ENCODE measurements at regions not wholly inside any gene's neighbourhood (a gene's known extent, or its start where the extent isn't known, plus 50 kb on each side); places are given as distances from the start of the nearest gene placed in this dataset.
A peak's percentile ranks its signal among the peaks of the same experiment; 100 is the strongest.

DNA sequence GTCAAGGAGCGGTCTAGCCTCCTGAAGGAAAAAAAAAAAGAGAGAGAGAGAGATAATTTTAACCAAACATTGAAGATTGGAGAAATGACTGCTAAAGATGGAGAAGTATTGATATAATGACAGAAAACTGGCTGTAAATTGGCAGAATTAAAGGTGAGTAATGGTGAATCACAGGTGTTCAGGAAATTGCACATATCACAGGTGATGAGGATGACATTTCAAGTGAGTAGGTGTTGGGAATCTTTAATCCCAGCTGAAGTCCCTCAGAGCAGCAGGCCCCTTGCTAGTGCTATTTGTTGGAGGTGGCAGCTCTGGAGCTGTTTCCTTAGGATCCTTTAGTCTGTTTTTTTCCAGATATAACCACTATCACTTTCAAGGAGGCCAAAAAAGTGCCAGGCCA lies 678.4 kb upstream of the VRK2 start:
- H3K4me3 ChIP-seq (ENCODE audit: insufficient read depth, low read depth, low read length) = no peak overlapping the region
- no peaks in the 10 kb centered on the region for H3K36me3 ChIP-seq (replicated peaks; ENCODE audit: control insufficient read depth, insufficient read depth, low read length)
- no peaks in the 10 kb centered on the region for H3K27me3 ChIP-seq (ENCODE audit: control insufficient read depth, insufficient read depth, low read length)
- DNase-seq = no peak

DNA sequence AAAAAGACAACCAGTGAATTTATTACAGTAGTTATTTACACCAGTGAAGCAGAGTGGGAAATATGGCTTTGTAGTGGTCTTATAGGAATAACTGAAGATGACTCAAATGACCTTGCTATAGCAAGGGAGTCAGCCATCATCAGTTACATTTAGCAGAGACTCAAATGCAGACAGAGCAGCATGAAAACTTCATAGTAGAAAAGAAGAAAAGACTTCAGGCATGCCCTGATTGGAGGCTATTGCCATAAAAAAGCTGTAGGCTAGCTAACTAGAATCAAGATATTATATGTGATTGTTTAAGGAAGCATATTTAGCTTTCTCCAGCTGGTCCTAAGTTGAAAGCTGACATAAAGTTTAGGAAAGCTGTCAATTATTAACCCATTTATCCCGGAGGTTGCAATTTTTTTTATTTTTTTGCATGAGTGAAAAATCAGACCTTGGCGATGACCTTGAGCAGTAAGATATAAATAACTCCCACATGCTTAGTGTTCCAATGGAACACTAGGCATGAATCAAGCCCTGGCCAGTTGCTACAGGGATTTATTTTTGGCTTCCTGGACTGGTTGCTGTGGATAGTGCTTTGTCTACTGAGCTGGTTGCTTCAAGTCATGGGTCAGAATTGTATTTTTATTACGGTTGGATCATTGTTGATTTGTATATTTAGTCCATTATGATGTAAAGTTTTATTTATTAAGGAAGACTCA lies 675.6 kb upstream of the VRK2 start:
- Histone ChIP-seq H3K27me3 (ENCODE audit: control insufficient read depth, insufficient read depth, low read length) (no peaks in the 10 kb centered on the region), H3K4me3 (ENCODE audit: insufficient read depth, low read depth, low read length) (no peak overlapping the region), H3K36me3 (replicated peaks; ENCODE audit: control insufficient read depth, insufficient read depth, low read length) (no peaks in the 10 kb centered on the region)
- no peak for DNase-seq

DNA sequence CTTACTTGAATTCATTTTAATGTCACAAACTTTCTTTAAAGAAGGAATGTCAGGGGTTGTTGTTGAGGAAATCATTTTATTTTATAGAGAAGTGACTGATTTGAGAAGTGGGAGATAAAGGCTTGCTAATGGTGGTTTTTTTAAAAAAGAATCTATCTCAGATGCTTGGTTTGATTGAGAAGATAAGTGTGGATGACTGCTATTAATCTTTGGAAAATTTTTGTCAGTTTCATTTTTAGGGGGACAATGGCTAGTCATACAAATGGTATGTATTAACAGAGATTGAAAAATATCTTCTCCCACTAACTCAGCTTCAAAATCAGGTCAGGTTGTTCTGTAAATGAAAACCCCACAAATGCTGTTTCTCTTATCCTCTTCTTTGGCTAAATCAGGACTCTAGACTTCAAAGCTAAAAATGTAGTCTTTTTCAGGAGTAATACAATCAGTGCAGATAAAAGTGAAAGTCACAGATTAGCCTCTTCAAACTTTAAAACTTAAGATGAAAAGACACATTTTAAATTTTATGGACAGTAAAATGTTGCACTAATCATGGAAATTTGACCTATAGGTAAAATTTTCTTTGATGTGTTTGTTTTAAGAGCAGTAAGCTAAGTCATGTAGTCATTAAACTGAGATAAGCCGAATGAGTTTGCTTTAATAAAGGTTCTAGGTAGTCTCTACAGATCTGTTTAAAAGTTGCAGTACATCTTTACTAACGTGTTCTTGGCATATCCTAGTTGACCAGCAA lies 674.2 kb upstream of the VRK2 start:
- Histone ChIP-seq H3K27me3 (ENCODE audit: control insufficient read depth, insufficient read depth, low read length) (no peaks in the 10 kb centered on the region), H3K36me3 (replicated peaks; ENCODE audit: control insufficient read depth, insufficient read depth, low read length) (no peaks in the 10 kb centered on the region), H3K4me3 (ENCODE audit: insufficient read depth, low read depth, low read length) (no peak overlapping the region)
- no peak for DNase-seq

DNA sequence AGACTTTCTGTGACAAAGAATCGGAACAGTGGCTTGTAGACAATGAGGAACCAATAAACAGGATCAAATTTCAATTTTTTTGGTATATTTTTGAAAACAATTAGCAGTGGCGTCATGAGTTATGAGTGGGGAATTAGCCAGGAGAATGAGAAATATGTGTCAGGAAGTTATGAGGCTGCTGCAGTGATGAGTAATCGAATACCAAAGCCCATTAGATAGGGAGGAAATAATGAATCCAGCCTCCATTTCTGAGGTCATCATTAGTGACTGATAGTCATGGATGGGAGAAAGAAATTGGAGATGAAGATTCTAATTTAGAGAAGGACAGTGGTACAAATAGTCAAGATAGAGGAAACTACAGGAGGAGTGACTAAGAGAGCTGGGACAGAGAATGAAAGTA lies 673.1 kb upstream of the VRK2 start:
- no peak for DNase-seq
- Histone ChIP-seq H3K4me3 (ENCODE audit: insufficient read depth, low read depth, low read length) (no peak overlapping the region), H3K36me3 (replicated peaks; ENCODE audit: control insufficient read depth, insufficient read depth, low read length) (no peaks in the 10 kb centered on the region), H3K27me3 (ENCODE audit: control insufficient read depth, insufficient read depth, low read length) (no peaks in the 10 kb centered on the region)

DNA sequence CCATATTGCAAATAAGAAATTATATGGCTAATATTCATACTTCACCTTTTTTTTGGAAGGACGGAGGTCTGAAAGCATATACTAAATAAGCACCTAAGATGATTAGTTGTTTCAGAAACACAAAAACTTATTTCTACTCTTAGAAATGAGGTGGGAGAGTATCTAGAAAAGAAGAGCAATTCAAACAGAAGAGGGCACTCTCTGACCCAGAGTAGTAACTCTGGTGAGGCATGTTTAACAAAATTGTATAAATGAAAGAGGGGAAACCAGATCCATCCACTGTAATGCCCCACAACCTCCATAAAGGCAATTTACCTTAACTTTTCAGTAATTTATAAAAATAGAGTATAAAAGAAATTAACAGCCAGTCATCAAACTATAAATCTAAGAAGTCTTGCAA lies 669.6 kb upstream of the VRK2 start:
- Histone ChIP-seq H3K27me3 (ENCODE audit: control insufficient read depth, insufficient read depth, low read length) (no peaks in the 10 kb centered on the region), H3K36me3 (replicated peaks; ENCODE audit: control insufficient read depth, insufficient read depth, low read length) (no peaks in the 10 kb centered on the region), H3K4me3 (ENCODE audit: insufficient read depth, low read depth, low read length) (no peak overlapping the region)
- DNase-seq = peak; percentile 33

DNA sequence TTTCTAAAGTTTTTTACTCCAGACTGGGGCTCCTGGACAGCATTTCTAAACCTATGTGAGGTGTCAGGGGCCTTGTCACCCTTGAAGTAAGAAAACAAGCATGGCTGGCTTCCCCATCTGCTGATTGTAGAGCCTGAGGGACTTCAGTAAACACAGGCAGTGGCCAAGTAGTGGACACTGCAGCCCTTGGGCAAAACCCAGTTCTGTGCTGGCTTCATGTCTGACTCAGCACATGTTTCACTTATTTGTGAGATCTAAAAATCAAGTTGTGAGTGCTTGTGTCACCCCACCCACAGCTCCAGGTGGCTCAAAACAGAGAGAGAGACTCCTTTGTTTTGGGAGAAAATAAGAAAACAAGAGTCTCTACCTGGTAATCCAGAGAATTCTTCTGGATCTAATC lies 660.3 kb upstream of the VRK2 start:
- Histone ChIP-seq H3K36me3 (replicated peaks; ENCODE audit: control insufficient read depth, insufficient read depth, low read length) (no peaks in the 10 kb centered on the region), H3K4me3 (ENCODE audit: insufficient read depth, low read depth, low read length) (no peak overlapping the region), H3K27me3 (ENCODE audit: control insufficient read depth, insufficient read depth, low read length) (no peaks in the 10 kb centered on the region)
- no peak for DNase-seq

DNA sequence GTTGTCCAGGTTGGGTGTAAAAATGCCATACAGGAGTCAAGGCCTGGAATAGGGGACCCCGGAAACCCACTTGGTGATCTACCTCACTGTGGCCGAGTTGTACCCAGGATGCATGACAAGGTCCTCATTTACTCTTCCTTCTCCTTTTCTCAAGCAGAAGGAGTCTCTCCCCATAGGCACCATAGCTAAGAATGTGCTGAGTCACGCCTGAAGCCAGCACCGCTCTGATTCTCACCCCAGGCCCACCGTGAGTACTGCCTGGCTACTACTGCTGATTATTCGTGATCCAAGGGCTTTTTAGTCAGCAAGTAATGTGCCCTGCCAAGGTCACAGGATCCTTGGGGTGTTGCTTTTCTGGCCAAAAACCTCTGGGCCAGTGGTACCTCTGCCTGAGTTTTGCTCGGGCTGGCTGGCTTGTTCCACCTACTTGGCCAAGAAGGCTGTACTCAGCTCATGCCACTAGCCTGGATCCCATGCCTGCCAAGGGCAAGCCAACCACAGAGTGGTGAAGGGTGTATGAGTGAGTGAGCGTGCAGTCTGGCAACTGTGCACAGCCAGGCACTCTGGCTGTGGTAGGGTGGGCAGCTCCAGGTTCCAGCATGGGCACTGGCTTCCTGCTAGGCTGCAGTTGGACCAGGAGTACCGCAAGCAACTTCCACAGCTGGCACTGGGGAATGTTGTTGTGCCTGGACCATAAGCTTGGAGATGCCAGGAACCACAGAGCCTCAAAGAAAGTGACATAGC lies 650.1 kb upstream of the VRK2 start:
- Histone ChIP-seq H3K27me3 (ENCODE audit: control insufficient read depth, insufficient read depth, low read length) (no peaks in the 10 kb centered on the region), H3K36me3 (replicated peaks; ENCODE audit: control insufficient read depth, insufficient read depth, low read length) (no peaks in the 10 kb centered on the region), H3K4me3 (ENCODE audit: insufficient read depth, low read depth, low read length) (no peak overlapping the region)
- no peak for DNase-seq

DNA sequence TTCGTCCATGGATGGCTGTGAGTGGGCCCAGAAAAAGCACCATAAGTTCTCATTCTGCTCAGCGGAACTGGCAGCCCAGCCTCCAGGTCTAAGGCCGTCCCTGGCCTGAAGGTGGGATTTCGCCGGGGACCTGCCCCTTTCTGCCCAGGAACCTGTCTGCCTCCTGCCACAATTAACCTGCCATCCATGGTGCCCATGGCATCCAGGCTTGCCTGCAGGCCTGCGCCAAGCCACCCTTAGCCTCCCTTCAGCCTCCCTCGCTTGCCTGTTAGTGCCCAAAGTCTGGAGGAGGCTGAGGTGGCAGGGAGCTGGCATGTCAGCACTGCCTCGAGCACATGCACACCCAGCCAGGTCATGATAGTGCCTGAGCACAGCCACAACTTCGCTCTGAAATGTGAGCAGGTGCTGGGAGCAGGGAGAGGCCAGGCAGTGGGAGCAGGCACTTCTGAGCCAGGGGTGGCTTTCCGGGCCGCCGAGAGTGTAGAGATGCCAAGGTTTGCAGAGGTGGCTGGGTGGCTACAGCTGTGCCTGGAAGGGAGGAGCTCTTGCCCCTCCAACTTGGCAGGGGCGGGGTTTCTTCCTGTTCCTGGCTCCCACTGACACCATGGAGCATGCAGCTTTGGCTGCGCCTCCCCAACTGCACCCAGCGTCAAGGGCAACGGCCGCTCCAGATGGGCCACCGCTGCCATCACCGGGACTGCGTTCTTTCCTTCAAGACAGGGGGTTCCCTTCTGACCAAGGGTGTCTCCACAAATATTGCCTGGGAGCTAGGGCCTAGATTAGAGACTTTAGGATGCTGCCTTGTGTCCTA lies 648.9 kb upstream of the VRK2 start:
- DNase-seq = no peak
- H3K27me3 ChIP-seq (ENCODE audit: control insufficient read depth, insufficient read depth, low read length) = no peaks in the 10 kb centered on the region

DNA sequence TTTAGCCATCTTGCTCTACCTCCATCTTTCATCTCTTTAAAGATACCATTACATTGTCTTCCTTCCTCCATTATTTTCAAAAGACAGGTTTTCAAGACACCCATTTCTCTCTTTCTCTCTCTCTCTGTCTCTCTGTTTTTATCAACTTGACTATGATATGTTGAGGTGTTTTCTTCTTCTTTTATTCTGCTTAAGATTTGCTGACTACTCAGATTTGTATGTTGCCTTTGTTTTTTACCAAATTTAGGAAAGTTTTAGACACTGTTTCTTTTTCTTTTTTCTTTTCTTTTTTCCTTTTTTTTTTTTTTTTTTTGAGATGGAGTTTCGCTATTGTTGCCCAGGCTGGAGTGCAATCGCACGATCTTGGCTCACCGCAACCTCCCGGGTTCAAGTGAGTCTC lies 647.5 kb upstream of the VRK2 start:
- Histone ChIP-seq H3K36me3 (replicated peaks; ENCODE audit: control insufficient read depth, insufficient read depth, low read length) (no peaks in the 10 kb centered on the region), H3K27me3 (ENCODE audit: control insufficient read depth, insufficient read depth, low read length) (no peaks in the 10 kb centered on the region), H3K4me3 (ENCODE audit: insufficient read depth, low read depth, low read length) (no peak overlapping the region)
- DNase-seq = no peak

More for the DNA sequence above, 648.9 kb upstream of the VRK2 start:
- no peak overlapping the region for H3K4me3 ChIP-seq (ENCODE audit: insufficient read depth, low read depth, low read length)
- H3K36me3 ChIP-seq (replicated peaks; ENCODE audit: control insufficient read depth, insufficient read depth, low read length) = no peaks in the 10 kb centered on the region

DNA sequence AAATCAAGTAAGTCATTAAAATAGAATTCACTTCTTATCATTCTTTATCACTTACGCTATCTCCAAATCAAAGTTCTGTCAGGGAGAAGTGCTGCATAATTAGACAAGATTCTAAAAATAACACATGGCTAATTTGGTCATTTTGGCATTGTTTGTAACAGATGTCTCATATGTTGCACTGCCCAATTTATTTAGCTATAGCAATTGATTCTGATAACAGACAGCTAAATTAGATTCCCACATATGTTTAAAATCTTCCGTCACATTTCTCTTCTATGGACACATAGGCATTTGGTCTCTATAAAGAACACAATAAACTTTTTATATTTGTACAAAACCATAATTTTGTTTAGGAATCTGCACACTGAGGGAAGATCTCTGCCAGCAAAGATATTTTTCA lies 644.5 kb upstream of the VRK2 start:
- Histone ChIP-seq H3K4me3 (ENCODE audit: insufficient read depth, low read depth, low read length) (no peak overlapping the region), H3K27me3 (ENCODE audit: control insufficient read depth, insufficient read depth, low read length) (no peaks in the 10 kb centered on the region), H3K36me3 (replicated peaks; ENCODE audit: control insufficient read depth, insufficient read depth, low read length) (no peaks in the 10 kb centered on the region)
- DNase-seq = no peak

DNA sequence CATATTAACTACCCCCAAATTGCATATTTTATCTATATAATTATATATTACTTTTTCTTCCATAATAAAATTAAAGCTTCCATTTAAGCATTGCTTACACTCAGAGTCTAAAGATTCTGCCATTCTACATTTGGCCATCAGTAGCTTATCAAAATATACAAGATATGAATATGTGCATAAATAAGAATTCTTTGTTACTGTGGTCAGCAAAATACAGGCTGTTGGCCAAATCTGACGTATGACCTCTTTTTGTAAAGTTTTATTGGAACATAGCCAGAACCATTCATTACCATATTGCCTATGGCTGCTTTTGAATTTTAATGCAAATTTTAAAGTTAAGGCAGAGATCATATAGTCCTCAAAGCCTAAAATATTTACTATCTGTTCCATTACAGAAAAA lies 643.9 kb upstream of the VRK2 start:
- DNase-seq = no peak
- Histone ChIP-seq H3K4me3 (ENCODE audit: insufficient read depth, low read depth, low read length) (no peak overlapping the region), H3K27me3 (ENCODE audit: control insufficient read depth, insufficient read depth, low read length) (no peaks in the 10 kb centered on the region), H3K36me3 (replicated peaks; ENCODE audit: control insufficient read depth, insufficient read depth, low read length) (no peaks in the 10 kb centered on the region)

DNA sequence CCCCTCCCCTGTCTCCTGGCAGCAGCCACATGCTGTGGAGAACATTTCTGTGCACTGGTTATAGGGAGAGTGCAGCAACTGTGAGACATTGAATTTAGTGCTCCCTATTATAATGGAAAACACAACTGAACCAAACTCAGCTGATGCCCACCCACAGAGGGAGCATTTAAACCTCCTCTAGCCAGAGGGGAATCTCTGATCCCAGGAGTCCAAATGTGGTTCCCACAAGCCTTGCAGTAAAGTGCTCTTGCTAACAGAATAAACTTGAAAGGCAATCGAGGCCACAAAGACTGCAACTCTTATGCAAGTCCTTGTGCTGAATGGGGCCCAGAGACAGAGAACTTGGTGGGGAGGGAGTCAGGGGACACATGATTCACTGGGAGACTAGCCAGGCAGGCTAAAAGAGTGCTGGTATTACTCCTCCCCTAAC lies 638.8 kb upstream of the VRK2 start:
- no peak for DNase-seq

DNA sequence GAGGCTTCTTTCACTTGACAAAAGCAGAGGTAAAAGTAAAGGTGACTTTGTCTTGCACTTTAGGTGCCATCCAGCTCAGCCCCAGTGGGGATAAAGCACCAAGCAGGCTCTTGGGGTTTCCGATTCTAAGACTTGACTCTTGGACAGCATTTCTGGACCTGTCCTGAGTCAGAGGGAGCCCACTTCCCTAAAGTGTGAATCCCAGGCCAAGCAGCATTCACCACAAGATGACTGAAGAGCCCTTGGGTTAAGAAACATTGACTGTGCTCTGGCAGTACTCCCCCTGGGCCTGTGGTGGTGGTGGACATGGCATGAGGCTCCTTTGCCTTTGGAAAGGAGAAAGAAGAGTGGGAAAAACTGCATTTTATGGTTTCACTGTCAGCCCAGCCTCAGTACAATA lies 638.0 kb upstream of the VRK2 start:
- no peak overlapping the region for H3K4me3 ChIP-seq (ENCODE audit: insufficient read depth, low read depth, low read length)
- H3K36me3 ChIP-seq (replicated peaks; ENCODE audit: control insufficient read depth, insufficient read depth, low read length) = no peaks in the 10 kb centered on the region
- H3K27me3 ChIP-seq (ENCODE audit: control insufficient read depth, insufficient read depth, low read length) = no peaks in the 10 kb centered on the region
- DNase-seq = no peak

More for the DNA sequence above, 638.8 kb upstream of the VRK2 start:
- Histone ChIP-seq H3K36me3 (replicated peaks; ENCODE audit: control insufficient read depth, insufficient read depth, low read length) (no peaks in the 10 kb centered on the region), H3K4me3 (ENCODE audit: insufficient read depth, low read depth, low read length) (no peak overlapping the region), H3K27me3 (ENCODE audit: control insufficient read depth, insufficient read depth, low read length) (no peaks in the 10 kb centered on the region)

DNA sequence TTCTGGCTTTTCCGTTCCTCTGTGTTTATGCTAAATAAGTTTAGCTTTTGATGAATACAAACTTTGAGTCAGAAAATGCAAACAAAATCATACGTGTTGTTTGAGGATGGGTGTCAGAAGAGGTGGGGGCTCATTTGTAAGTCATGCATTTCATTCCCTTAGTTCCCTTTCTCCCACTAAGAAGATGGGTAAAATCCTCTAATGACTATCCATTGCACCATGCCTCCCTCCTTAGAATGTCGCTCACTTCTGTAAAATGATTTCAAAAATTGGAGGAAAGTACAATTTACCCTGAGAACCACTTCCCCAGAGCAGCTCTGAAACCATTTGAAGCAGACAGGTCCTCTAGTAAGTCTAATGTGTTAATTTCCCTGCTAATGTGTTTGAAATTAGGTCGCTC lies 629.6 kb upstream of the VRK2 start:
- no peak overlapping the region for H3K4me3 ChIP-seq (ENCODE audit: insufficient read depth, low read depth, low read length)
- no peaks in the 10 kb centered on the region for H3K36me3 ChIP-seq (replicated peaks; ENCODE audit: control insufficient read depth, insufficient read depth, low read length)
- H3K27me3 ChIP-seq (ENCODE audit: control insufficient read depth, insufficient read depth, low read length) = no peaks in the 10 kb centered on the region
- DNase-seq = no peak
